Parathyroid adenoma (tissue), 2 donors: ENCODE measurements at regions not wholly inside any gene's neighbourhood (a gene's known extent, or its start where the extent isn't known, plus 50 kb on each side); places are given as distances from the start of the nearest gene placed in this dataset.

ENCODE experiments used
- H2AFZ ChIP-seq: fragments of 300-600 bp; sonication (generic); one replicate; pipeline ENCODE4 v1.7.0; 2017; ENCODE audit warnings: antibody characterized with exemption, mild to moderate bottlenecking
- H3K27ac ChIP-seq: fragments of 300-600 bp; sonication (generic); one replicate; pipeline ENCODE4 v1.7.0; 2017
- H3K27me3 ChIP-seq: fragments of 300-600 bp; sonication (generic); one replicate; pipeline ENCODE4 v1.7.0; 2017; ENCODE audit warnings: low read length; ENCODE audit not compliant: control insufficient read depth, insufficient read depth
- H3K36me3 ChIP-seq: fragments of 300-600 bp; sonication (generic); one replicate; pipeline ENCODE4 v1.7.0; 2017; ENCODE audit warnings: low read length; ENCODE audit not compliant: control insufficient read depth, insufficient read depth
- H3K4me1 ChIP-seq: fragments of 300-600 bp; sonication (generic); one replicate; pipeline ENCODE4 v1.7.0; 2017; ENCODE audit warnings: control low read depth
- H3K4me2 ChIP-seq: fragments of 300-600 bp; sonication (generic); one replicate; pipeline ENCODE4 v1.7.0; 2017; ENCODE audit warnings: low read length
- H3K4me3 ChIP-seq: fragments of 300-600 bp; sonication (generic); one replicate; pipeline ENCODE4 v1.7.0; 2017; ENCODE audit warnings: low read depth, low read length
- H3K79me2 ChIP-seq: fragments of 300-600 bp; sonication (generic); one replicate; pipeline ENCODE4 v1.7.0; 2017; ENCODE audit warnings: control low read depth
- H3K9ac ChIP-seq: fragments of 300-600 bp; sonication (generic); one replicate; pipeline ENCODE4 v1.7.0; 2017; ENCODE audit warnings: mild to moderate bottlenecking
- H3K9me3 ChIP-seq: fragments of 300-600 bp; sonication (generic); one replicate; pipeline ENCODE4 v1.7.0; 2017; ENCODE audit warnings: low read length; ENCODE audit not compliant: control insufficient read depth
- CTCF ChIP-seq: fragments of 300-600 bp; sonication (generic); IDR thresholded peaks from one replicate; pipeline ENCODE4 v1.7.0; 2017; ENCODE audit warnings: antibody characterized with exemption, mild to moderate bottlenecking
- donor health status: primary hyperparathyroidism.

- Histone ChIP-seq H3K79me2 (no peaks in the 10 kb centered on the region), H3K27ac (no peak overlapping the region), H3K36me3 (no peaks in the 10 kb centered on the region), H3K4me1 (no peaks in the 10 kb centered on the region), H3K9ac (no peak overlapping the region), H3K4me2 (no peak overlapping the region), H3K27me3 (no peaks in the 10 kb centered on the region), H3K4me3 (no peak overlapping the region), H3K9me3 (no peaks in the 10 kb centered on the region), H2AFZ (no peak overlapping the region)
- no peak for TF ChIP-seq CTCF
These were observed 179.9 kb downstream of the PLOD2 start for GRCh38 chr3:145981056-145981455.

DNA sequence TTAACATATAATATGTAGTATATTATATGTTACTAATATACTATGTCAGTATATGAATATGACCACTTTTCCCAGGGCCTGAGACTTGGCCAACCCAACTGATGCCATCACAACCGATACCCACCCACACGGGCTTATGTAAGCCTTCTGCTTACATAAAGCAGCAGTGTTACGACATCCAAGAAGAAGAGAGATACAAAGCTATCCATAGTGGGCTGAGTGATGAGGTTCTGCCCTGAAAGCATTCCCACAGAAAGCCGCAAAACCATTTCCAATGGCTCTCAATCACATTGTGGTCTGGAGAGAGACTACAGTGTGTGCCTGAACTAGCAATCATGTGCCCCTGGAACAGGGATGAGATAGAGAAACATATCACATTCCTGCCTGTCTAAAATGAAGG lies 177.9 kb downstream of the PLOD2 start:
- TF ChIP-seq CTCF = no peak
- no peaks in the 10 kb centered on the region for H3K9me3 ChIP-seq

More for the DNA sequence above, 177.9 kb downstream of the PLOD2 start:
- no peaks in the 10 kb centered on the region for H3K27me3 ChIP-seq
- no peaks in the 10 kb centered on the region for H3K36me3 ChIP-seq
- H3K4me3 ChIP-seq = no peak overlapping the region
- H2AFZ ChIP-seq = no peak overlapping the region
- no peak overlapping the region for H3K9ac ChIP-seq
- H3K79me2 ChIP-seq = no peaks in the 10 kb centered on the region
- no peak overlapping the region for H3K27ac ChIP-seq
- H3K4me2 ChIP-seq = no peak overlapping the region
- no peaks in the 10 kb centered on the region for H3K4me1 ChIP-seq
